ENCODE measurements at regions not wholly inside any gene's neighbourhood (a gene's known extent, or its start where the extent isn't known, plus 50 kb on each side); places are given as distances from the start of the nearest gene placed in this dataset.

DNA sequence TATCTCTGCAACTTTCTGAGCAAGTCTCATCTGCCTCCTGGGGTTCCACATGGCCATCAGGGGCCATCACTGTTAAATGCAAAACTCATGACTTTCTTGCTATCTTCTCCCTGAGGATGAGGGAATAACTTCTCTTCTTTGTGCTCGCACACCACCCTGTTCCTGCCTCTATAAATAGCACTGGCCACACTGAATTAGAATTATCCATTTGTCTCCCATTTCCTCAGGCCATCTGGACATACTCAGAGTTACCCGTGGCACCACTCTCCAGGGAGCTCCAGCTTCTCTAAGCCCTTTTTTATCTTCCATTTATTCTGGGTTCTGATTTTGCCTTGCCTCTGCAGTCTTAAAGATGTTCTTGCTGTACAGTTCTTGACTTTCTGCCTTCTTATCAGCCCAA lies 72.8 kb upstream of the ECI2 start:
- TF ChIP-seq, protein P1, sequence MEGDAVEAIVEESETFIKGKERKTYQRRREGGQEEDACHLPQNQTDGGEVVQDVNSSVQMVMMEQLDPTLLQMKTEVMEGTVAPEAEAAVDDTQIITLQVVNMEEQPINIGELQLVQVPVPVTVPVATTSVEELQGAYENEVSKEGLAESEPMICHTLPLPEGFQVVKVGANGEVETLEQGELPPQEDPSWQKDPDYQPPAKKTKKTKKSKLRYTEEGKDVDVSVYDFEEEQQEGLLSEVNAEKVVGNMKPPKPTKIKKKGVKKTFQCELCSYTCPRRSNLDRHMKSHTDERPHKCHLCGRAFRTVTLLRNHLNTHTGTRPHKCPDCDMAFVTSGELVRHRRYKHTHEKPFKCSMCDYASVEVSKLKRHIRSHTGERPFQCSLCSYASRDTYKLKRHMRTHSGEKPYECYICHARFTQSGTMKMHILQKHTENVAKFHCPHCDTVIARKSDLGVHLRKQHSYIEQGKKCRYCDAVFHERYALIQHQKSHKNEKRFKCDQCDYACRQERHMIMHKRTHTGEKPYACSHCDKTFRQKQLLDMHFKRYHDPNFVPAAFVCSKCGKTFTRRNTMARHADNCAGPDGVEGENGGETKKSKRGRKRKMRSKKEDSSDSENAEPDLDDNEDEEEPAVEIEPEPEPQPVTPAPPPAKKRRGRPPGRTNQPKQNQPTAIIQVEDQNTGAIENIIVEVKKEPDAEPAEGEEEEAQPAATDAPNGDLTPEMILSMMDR (IDR thresholded peaks at IDR 0.05) = no peak
- TF ChIP-seq POLR2A (IDR thresholded peaks at IDR 0.05) = no peak
